HG03575 (cell line): ENCODE measurements at regions not wholly inside any gene's neighbourhood (a gene's known extent, or its start where the extent isn't known, plus 50 kb on each side); places are given as distances from the start of the nearest gene placed in this dataset.

ENCODE experiments used
- ATAC-seq: cut with Tn5 transposase; IDR thresholded peaks from one replicate; pipeline ENCODE4 v1.9.1; 2021; ENCODE audit not compliant: unreplicated experiment, insufficient number of reproducible peaks, low FRiP score; ENCODE audit errors: extremely low read depth

DNA sequence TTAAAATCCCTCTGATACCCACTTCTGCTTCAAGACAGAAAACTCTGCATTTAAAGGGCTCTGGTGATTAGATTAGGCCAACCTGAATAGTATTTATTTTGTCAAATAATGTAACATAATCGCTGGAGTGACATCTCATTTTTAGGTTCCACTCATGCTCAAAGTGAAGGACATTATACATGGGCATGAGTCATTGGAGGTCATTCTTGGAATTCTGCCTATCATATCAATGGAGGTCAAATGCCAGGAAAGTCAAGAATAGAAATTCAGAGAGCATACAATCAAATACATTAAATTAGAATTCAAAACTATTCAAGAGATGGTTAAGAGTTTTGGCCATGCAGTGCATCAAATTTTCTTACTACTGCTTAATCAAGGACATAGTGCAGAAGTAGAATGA is 50.8 kb upstream of the PRSS1 start:
- ATAC-seq: no peak

DNA sequence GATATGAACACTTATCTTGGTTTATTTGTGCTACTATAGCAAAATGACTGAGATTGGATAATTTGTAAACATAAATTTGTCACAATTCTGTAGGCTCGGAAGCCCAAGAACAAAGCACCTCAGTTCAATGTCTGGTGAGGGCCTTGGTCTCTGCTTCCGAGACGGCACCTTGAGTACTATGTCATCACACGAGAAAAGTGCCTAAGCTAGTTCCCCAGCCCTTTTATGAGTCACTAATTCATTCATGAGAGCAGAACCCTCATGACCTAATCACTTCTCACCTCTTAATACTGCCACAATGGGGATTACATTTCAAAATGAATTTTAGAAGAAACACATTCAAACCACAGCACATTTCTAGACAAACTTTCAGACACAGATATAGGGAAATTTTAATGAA is 52.0 kb upstream of the PRSS1 start:
- no peak for ATAC-seq

DNA sequence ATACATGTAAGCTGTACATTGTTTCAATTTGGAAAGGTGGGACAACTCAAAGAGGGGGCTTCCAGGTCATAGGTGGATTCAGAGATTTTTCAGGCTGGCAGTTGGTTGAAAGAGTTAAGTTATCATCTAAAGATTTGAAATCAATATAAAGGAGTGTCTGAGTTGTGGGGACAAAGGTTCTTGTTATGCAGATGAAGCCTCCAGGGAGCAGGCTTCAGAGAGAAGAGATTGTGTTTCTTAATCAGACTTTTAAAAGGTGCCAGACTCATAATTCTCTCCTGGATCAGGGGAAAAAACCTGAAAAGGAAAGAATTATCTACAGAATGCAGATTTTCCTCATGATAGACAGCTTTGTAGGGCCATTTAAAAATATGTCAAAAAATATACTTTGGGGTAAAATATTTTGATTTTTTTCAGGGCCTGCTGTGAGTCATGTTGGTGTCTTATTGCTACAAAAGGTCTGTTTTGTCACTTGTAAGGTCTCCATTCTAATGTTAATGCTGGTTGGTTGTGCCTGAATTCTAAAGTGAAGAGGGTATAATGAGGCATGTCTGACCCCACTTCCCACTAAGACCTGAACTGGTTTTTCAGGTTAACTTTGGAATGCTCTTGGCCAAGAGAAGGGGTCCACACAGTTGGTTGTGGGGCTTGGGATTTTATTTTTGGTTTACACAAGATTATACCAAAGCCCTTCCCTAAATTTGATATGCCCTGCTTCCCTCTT is 52.7 kb upstream of the PRSS1 start:
- ATAC-seq: no peak

DNA sequence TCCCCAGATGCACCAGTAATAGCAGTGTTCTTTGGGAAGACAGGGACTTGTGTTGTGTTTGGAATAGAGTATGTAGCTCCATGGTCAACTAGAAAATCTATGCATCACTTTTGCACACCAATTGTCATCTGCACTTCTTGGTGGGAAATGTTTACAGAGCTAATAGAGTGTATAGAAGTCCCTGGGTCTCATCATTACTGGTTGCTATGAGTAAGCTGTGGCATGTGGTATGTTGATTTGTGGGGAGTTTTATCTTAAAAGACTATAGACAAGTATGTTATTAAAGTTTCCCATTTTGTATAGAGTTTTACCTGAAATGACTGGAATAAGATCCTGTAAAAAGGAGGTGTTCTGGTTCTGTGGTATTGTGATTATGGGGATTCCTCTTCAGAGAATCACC is 55.4 kb upstream of the PRSS1 start:
- no peak for ATAC-seq

DNA sequence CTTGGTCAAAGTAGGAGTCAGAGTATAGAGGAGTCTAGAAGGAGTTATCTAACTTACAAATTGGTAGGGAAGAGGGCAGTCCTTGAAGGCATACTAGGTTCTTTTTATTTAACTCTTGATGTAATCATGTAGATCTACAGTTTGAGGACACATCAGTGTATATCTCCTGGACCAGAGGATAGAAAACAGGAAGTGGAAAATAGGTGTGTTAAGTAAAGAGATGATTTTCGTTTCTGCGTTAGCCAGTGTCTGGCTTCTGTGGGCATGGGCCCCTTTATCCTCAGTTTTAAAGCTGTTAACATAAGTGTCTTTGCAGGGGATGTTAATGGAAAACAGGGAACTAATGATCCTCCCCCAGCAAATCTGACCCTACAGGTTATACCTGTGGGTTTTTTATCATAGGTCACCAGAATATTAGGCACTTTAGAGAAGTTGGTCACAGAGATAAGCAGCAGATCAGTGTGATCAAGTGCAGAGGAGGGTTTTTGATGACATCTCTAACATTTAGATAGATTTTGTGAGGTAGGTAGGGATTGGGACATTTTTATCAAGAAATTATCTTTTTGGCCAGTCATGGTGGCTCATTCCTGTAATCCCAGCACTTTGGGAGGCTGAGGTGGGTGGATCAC is 58.6 kb upstream of the PRSS1 start:
- ATAC-seq: no peak

DNA sequence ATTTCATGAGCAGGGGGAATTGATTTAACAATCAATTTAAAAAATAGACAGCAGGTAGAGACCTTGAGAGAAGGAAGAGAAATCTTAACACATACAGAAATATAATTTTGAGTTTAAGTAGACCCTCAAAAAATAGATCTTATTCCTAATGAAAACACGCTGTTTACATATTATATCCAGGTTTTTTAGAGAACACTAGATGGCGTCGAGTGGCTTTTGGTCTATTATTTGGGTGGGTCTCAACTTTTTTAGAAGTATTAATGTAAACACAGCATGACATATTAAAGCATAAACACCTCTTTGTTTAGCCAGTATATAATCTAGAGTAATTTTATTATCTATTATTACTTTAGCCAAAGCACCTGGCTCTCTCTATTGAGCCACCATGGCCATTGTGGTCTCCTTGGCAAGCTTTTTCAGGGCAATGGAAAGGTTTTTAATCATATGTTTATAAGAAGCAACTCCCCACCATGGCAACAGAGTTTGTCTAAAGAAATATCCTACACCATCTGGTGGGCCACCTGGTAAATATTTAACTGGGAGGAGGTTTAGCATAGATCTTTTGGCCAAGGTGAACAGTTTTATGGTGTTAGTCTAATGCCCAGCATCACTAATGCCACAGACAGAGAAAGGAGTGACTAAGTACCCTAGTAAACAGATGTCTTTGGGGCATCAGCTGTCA is 59.7 kb upstream of the PRSS1 start:
- ATAC-seq: no peak

DNA sequence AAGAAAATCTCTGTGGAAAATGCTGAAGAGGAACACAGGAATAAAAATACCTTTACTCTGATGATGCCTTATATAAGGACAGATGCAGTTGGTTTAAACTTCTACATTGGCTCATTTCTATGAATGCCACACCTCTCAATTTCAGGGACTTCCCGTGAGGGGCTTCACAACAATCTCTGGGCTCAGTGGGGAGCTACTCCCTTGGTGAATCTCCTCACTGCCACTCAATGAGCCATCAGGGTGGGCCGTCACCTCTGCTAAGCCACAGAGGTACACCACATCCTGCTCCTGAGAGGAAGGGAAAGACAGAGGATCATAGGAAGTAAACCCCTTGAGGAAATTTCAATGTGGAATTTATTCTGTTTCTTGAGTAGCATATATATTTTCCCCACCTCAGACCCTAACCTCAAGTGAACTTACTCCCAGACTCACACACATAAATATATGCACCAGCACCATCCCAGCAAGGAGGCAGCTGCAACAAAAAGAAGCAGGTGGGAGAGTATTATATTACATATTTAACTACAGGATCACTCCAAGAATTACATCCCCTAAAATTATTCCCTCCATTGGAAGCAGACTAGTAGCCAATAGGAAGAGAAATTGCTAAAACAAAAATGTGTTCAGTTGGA is 63.3 kb upstream of the PRSS1 start:
- no peak for ATAC-seq

DNA sequence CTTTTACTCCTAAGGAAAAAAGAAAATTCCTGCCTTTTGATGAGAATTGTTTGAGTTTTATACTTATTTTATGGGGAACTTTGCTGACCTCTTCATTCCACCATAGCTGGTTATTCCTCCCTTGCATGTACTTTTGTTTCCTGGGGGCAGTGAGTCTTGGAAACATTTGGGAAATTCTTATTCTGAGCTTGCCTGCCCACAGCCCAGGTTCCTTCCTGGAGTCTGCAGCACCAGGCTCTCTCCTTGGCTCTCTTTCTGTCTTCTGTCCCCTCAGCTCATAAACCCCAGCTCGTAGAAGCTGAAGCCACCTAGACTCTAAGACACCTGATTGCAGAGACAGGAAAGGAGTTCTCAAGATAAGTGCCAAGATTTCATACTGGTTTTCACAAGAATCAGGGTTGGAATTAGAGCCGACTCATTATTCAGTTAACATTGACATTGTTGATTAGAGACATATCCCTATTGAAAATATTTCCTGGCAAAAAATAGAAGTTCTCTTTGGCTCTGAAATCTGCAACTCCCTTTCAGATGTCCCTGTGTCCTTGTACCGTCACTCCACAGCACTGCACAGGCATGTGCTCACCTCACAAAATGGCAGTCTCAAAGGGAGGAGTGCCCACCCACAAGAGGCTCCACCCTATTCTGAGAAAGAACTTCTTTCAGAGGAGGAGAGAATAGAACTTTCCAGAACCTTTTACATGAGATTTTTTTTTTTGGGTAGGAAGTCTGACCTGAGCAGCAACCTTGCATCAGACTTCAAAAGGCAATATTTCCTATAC is 67.8 kb upstream of the PRSS1 start:
- ATAC-seq: no peak

DNA sequence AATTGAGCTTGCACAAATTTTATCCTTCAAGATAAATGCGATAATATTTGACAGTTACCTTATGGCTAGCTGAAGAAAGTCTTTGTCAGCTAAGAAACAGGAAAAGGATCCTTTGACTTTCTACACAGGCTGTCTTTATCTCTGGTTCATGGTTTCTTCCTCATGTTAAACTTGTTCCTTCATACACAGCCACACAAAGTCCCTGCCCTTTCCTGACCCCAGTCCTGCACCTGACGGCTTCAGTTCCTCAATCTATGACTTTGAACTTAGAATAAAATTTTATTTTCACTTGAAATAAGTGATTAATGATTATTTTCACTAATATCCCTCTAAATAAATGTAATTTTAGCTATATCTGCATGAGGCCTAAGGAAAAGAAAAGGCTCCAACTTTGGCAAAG is 77.8 kb upstream of the PRSS1 start:
- ATAC-seq: no peak

DNA sequence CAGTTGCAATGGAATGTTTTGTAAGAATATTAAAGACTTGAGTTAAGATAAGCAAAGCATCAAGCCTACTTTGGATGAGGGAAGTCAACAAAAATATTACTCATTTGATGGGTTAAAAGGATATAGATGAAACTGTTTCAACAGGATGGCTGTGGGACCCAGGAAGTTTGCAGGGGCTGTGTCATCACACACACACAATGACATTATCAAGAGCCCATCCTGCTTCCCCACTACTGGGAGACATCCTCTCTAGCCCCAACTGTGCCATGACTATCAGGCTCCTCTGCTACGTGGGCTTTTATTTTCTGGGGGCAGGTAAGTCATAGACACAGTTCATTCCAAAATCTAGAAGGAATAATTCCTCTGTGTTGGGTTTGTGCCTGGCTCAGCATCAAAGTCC is 78.8 kb upstream of the PRSS1 start:
- ATAC-seq: no peak

DNA sequence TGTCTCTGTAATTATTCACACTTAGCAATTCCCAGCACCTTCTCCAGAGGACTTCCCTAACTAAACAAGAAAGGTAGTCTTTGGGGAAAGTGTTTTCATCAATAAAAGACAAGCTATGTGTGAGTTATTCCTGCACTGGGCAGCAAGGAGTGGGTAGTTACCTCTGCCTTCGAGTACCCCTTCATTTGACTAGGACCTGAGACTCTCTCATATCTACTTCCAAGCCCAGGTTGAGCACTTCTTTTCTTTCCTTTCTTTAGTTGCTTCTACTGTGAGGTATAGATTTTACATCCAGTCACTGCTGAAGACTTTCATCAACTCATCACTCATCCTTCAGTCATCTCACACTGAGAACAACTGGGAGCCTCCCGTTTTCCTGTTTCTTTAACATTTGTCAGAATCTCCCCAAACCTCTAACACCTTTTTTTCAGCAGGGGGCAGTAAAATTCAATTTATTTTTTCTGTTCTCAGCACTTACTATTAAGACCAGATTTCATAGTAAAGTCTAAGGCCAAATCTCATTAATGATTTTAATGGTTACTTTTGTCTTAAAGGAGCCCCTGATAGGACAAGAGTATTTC is 80.1 kb upstream of the PRSS1 start:
- no peak for ATAC-seq

DNA sequence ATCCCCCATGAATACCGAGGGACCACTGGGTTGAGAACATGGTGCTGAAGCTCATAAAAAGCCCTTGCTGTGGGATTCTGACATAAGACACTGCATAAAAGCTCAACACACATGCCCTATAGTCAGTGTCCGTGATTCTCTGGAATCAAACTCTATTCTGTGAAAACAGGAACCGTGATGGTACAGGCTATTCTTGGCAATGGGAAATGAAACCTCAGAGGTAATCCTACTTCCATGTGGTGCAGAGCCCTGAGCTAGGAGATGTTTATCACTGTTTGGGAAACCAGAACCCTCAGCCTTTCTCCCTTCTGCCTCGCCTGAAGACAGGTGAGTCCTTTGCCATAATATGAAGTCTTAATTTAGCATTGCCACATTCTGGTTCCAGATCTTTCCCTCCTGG is 80.8 kb upstream of the PRSS1 start:
- ATAC-seq: no peak

DNA sequence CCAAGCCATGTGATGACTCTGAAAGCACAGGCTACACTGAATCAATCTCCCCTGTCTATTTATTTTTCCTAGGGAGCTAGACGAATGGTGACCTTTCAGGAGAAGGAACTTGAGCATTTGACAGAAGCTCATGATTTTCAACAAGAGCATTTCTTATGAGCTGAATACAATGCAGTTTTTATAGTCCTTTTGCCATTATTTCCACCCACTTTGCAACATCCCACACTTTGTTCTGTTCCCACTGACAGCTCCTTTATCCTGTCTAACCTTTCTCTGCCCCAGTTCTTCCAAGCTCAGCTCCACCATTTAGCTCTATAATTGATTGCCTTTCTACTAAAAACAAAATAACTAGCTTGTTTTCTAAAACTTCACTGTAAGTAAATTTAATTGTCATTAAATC is 91.9 kb upstream of the PRSS1 start:
- no peak for ATAC-seq

DNA sequence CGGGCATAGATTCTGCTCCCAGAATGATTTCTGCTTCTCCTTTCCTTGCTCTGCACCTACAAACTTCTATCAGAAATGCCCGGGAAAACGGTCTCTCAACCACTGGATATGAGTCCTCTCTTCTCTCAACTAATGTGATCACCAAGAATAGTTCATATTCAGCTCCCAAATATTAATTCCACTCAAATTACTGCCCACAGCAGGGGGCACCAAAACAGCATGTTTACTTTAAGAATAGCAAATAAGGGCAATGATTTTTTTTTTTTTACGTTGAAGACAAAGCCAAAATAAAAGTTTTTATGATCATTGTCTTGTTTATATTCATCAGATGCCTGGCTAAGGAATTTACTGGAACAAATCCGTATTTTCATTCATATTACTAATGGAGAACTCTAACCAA is 94.9 kb upstream of the PRSS1 start:
- no peak for ATAC-seq

DNA sequence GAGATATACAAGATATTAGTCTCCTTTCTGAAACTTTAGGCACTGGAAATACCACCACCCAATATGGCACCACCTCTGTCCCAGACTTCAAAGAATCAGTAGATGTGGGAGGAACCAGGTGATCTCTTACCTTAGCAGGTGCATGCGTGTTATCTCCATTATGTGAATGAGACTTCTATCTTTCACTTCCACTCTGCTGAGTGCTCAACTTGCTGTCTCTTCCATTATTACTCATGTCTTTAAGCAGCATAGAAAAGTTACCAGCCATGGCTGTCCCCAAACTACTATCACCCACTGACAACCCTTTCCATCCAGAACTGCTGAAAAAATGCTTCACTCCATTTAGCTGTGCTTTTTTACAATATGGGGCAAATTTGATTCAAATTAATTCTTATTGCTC is 101.5 kb upstream of the PRSS1 start:
- no peak for ATAC-seq

DNA sequence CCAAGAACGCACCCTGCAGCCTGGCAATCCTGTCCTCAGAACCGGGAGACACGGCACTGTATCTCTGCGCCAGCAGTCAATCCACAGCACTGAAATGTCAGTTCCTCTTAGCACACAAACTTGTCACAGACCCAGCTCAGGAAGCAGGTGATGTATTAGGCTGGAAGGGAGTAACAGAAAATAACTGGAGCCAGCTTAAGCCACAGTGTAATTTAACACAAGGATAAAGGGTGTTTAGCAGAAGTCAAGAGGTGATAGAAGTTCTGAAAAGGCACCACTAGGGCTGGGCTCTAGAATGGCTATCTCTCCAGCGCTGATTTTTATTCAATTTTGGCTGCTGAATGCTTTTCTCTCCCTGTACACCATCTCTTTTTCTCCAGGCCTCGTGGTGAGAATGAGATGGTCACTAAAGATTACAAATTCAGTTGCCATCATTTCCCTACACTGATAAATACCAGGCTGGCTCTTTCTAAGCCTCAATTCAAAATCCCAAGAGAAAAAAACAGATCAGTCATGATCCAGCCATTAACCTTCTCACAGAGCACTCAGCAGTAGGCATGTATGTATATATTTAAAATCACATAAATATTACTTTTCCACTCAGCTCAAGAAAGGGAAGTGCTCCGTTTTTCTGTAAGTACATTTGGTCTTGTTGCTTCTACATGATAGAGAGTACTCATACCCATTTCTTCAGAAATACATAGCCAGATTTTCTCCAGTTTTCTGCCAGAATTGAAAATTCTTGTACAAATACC is 102.7 kb upstream of the PRSS1 start:
- ATAC-seq: no peak

DNA sequence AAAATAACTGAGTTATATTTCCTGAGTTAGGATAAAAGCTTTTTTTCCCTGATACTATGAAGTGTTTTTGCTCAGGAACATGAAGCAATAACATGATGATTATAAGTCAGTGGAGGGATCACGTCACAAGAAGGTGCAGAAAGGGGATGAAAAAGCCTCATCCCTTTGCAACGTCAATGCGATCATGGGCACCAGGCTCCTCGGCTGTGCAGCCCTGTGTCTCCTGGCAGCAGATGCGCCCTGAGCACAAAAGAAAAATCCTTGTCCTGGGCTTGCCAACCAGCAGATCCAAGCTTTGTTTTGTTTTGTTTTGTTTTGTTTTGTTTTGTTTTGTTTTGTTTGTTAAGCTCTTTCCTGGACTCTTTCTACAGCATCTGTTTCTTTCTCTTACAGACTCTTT is 103.5 kb upstream of the PRSS1 start:
- no peak for ATAC-seq

DNA sequence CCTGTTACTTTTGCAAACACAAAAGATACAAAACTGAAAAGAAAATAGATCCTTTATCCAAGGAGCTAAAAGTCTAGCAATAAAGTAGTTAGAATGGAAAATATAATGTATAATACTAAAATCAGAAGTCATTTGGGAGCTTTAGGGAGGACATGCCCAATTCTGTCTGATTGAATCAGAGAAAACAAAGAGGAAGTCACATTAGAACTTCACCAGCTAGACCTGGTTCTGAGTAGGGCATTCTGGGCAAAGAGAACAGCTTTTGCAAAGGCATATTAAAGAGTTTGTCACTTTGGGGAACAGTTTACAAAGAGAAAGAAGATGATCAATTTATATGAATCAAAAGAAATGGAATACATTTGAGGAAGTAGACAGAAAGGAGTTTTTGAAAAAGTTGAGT is 107.0 kb upstream of the PRSS1 start:
- no peak for ATAC-seq
